Mesenchymal stem cell (in vitro differentiated cells and primary cell): ENCODE measurements at regions not wholly inside any gene's neighbourhood (a gene's known extent, or its start where the extent isn't known, plus 50 kb on each side); places are given as distances from the start of the nearest gene placed in this dataset.

Experiments
- DNase-seq: peaks from one replicate; pipeline ENCODE4 v3.0.0-alpha.2; 2013
- H2AFZ ChIP-seq: one replicate; pipeline ENCODE4 v1.6.1; 2013; ENCODE audit warnings: low read depth, mild to moderate bottlenecking, control low read depth, inconsistent platforms, low read length, moderate library complexity
- H2AK5ac ChIP-seq: 2 replicates; pipeline ENCODE4 v1.6.1; 2013; ENCODE audit warnings: low read length, moderate library complexity, mild to moderate bottlenecking, inconsistent platforms; ENCODE audit not compliant: severe bottlenecking
- H2BK120ac ChIP-seq: one replicate; pipeline ENCODE4 v1.6.1; 2013; ENCODE audit warnings: low read depth, mild to moderate bottlenecking, inconsistent platforms, low read length, moderate library complexity
- H2BK12ac ChIP-seq, 2 experiments: one replicate each; pipeline ENCODE4 v1.6.1; 2013; ENCODE audit warnings: inconsistent platforms in 2 of 2, low read length in 2 of 2, mild to moderate bottlenecking in 2 of 2, moderate library complexity in 2 of 2, control low read depth in 1 of 2
- H2BK15ac ChIP-seq: one replicate; pipeline ENCODE4 v1.6.1; 2013; ENCODE audit warnings: mild to moderate bottlenecking, low read depth, inconsistent platforms; ENCODE audit not compliant: poor library complexity, severe bottlenecking
- H2BK5ac ChIP-seq: 2 replicates; pipeline ENCODE4 v1.6.1; 2013; ENCODE audit warnings: low read depth, mild to moderate bottlenecking, low read length, control low read depth, inconsistent platforms; ENCODE audit not compliant: poor library complexity, severe bottlenecking
- H3K14ac ChIP-seq, 2 experiments: one replicate each; pipeline ENCODE4 v1.6.1; 2013; ENCODE audit warnings: inconsistent platforms in 2 of 2, low read length in 2 of 2, control low read depth in 1 of 2, mild to moderate bottlenecking in 1 of 2, moderate library complexity in 1 of 2
- H3K18ac ChIP-seq, 2 experiments: one replicate each; pipeline ENCODE4 v1.6.1; 2013; ENCODE audit warnings: inconsistent platforms in 2 of 2, low read length in 2 of 2, control low read depth in 1 of 2, low read depth in 1 of 2, mild to moderate bottlenecking in 1 of 2
- H3K23ac ChIP-seq, 2 experiments: one replicate each; pipeline ENCODE4 v1.6.1; 2013; ENCODE audit warnings: inconsistent platforms in 2 of 2, low read length in 2 of 2, mild to moderate bottlenecking in 2 of 2, moderate library complexity in 2 of 2, control low read depth in 1 of 2
- H3K27ac ChIP-seq: 2 replicates; pipeline ENCODE4 v1.5.1; 2013; ENCODE audit warnings: mild to moderate bottlenecking, moderate library complexity, low read length, control low read depth, inconsistent platforms; ENCODE audit not compliant: poor library complexity, severe bottlenecking
- H3K27me3 ChIP-seq, 2 experiments: 2 replicates each; pipeline versions ENCODE4 v1.6.1 to v1.7.0; 2013; ENCODE audit warnings: low read length in 2 of 2, mild to moderate bottlenecking in 2 of 2, moderate library complexity in 2 of 2, control low read depth in 1 of 2, inconsistent platforms in 1 of 2; ENCODE audit not compliant: control insufficient read depth in 1 of 2, insufficient read depth in 1 of 2
- H3K36me3 ChIP-seq, 2 experiments: 2 replicates each; pipeline versions ENCODE4 v1.6.1 to v1.7.0; 2013; ENCODE audit warnings: low read length in 2 of 2, control low read depth in 1 of 2, inconsistent platforms in 1 of 2, low read depth in 1 of 2, mild to moderate bottlenecking in 1 of 2; ENCODE audit not compliant: insufficient read depth in 2 of 2, control insufficient read depth in 1 of 2
- H3K4ac ChIP-seq, 2 experiments: one replicate each; pipeline ENCODE4 v1.6.1; 2013; ENCODE audit warnings: inconsistent platforms in 2 of 2, low read length in 2 of 2, mild to moderate bottlenecking in 2 of 2, moderate library complexity in 2 of 2, control low read depth in 1 of 2, low read depth in 1 of 2
- H3K4me1 ChIP-seq: 2 replicates; pipeline ENCODE4 v1.6.1; 2013; ENCODE audit warnings: low read depth, low read length, control low read depth; ENCODE audit not compliant: control insufficient read depth, insufficient read depth
- H3K4me2 ChIP-seq: 2 replicates; pipeline ENCODE4 v1.6.1; 2013; ENCODE audit warnings: low read length, mild to moderate bottlenecking, inconsistent platforms; ENCODE audit not compliant: poor library complexity, severe bottlenecking
- H3K4me3 ChIP-seq, 2 experiments: 2 replicates each; pipeline versions ENCODE4 v1.5.1 to v1.7.0; 2013; ENCODE audit warnings: low read length in 2 of 2, mild to moderate bottlenecking in 2 of 2, control low read depth in 1 of 2, low read depth in 1 of 2; ENCODE audit not compliant: insufficient read depth in 1 of 2
- H3K79me1 ChIP-seq: replicated peaks from 2 replicates; pipeline ENCODE4 v1.6.1; 2013; ENCODE audit warnings: mild to moderate bottlenecking, control low read depth, low read length, inconsistent platforms; ENCODE audit not compliant: poor library complexity, severe bottlenecking
- H3K9ac ChIP-seq: 2 replicates; pipeline ENCODE4 v1.7.0; 2013; ENCODE audit warnings: mild to moderate bottlenecking, low read length, moderate library complexity
- H3K9me3 ChIP-seq: 2 replicates; pipeline ENCODE4 v1.7.0; 2013; ENCODE audit warnings: mild to moderate bottlenecking, low read length; ENCODE audit not compliant: control insufficient read depth
- H4K8ac ChIP-seq: one replicate; pipeline ENCODE4 v1.6.1; 2013; ENCODE audit warnings: inconsistent platforms, mild to moderate bottlenecking, low read length, moderate library complexity
- H4K91ac ChIP-seq: one replicate; pipeline ENCODE4 v1.6.1; 2013; ENCODE audit warnings: mild to moderate bottlenecking, low read length, inconsistent platforms
- WGBS: methylation state at CpG from one replicate; pipeline ENCODE4 v1.1.7; 2013; ENCODE audit warnings: mixed read lengths; 5-methylcytosine and 5-hydroxymethylcytosine counted together

DNA sequence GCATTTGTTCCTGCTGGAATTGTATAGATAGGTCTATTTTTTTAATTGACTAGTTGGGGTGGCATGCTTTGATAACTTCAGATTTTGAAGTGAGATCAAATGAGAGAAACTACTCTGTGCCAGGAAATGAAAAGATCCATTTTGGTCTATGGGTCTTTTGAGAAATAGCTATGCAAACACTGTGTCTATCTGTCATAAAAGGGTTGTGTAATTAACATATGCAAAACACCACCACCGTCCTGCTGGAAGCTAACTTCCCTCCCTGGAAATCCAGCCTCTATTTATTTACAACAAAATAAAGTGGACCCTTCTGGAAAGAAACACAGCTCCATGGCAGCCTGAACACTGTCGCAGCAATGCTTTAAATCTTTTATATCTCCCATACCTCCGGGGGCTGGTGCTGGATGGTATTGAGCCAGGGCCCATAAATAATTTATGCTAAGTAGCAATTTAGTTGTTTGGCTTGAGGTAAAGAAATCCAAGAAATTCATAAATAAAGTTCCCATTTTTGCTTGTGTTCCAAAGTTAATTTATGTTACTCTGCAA lies 244.2 kb upstream of the POU3F2 start:
- Histone ChIP-seq H3K14ac (no peak overlapping the region), H3K4me2 (no peak overlapping the region), H3K18ac (no peak overlapping the region), H3K23ac (no peak overlapping the region), H2BK15ac (no peak overlapping the region), H3K4me1 (no peaks in the 10 kb centered on the region), H3K36me3 (no peaks in the 10 kb centered on the region), H3K79me1 (no peaks in the 10 kb centered on the region), H3K4me3 (no peak overlapping the region), H4K8ac (no peak overlapping the region), H3K27me3 (no peaks in the 10 kb centered on the region), H2BK12ac (no peak overlapping the region), H2AFZ (no peak overlapping the region), H2AK5ac (no peak overlapping the region), H2BK120ac (no peak overlapping the region), H4K91ac (no peak overlapping the region), H3K9ac (no peak overlapping the region), H3K4ac (no peak overlapping the region), H3K27ac (no peak overlapping the region), H2BK5ac (no peak overlapping the region), H3K9me3 (no peaks in the 10 kb centered on the region)
- WGBS = 83% methylated on average over 3 of the region's 3 CpGs
- DNase-seq = no peak

DNA sequence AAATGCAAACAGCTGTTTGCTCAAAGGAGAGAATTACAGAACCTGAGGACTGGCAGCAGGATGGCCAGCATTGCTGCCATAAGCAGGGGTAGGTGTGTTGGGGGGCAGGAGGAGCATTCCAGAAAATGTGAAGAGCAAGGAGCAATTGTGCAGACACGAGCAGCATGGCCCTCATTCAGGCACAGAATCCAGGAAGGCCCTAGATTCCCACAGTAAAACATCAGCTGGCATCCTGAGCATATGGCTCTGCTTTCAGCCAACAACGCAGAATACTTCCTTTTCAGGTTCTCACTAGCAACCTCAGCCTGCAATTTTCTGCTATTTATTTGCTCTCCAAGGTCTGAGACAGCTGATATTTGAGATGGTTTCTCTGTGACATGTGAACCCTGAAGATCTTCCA lies 243.4 kb upstream of the POU3F2 start:
- Histone ChIP-seq H3K36me3 (no peaks in the 10 kb centered on the region), H3K18ac (no peak overlapping the region), H2BK12ac (no peak overlapping the region), H4K91ac (no peak overlapping the region), H3K9me3 (no peaks in the 10 kb centered on the region), H3K4me2 (no peak overlapping the region), H3K9ac (no peak overlapping the region), H2AFZ (no peak overlapping the region), H4K8ac (no peak overlapping the region), H3K23ac (no peak overlapping the region), H3K27ac (no peak overlapping the region), H2BK5ac (no peak overlapping the region), H3K27me3 (no peaks in the 10 kb centered on the region), H2BK15ac (no peak overlapping the region), H3K4me3 (no peak overlapping the region), H3K4me1 (no peaks in the 10 kb centered on the region), H3K14ac (no peak overlapping the region), H2AK5ac (no peak overlapping the region), H2BK120ac (no peak overlapping the region), H3K4ac (no peak overlapping the region), H3K79me1 (no peaks in the 10 kb centered on the region)
- WGBS = 40% methylated on average over 2 of the region's 2 CpGs
- DNase-seq = no peak

DNA sequence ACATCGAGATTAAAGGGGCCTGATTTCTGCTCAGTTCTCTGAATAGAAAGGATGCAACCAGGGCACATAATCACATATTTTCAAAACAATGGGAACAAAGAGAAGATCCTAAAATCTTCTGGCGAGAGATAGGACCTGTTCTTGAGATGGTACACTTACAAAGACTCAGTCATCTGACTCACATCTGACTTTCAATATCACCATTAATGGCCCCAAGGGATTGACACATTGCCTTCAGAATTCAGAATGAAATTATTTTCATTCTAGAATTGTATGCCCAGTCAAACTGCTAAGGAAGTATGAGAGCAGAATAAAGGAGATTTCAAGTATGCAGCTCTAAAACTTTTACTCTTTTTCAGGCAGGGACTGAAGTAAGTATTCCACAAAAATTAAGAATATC lies 240.7 kb upstream of the POU3F2 start:
- Histone ChIP-seq H2AK5ac (no peak overlapping the region), H2BK5ac (no peak overlapping the region), H3K4me2 (no peak overlapping the region), H2AFZ (no peak overlapping the region), H3K4me1 (no peaks in the 10 kb centered on the region), H4K91ac (no peak overlapping the region), H3K9ac (no peak overlapping the region), H3K36me3 (no peaks in the 10 kb centered on the region), H3K23ac (no peak overlapping the region), H2BK15ac (no peak overlapping the region), H4K8ac (no peak overlapping the region), H3K79me1 (no peaks in the 10 kb centered on the region), H3K4ac (no peak overlapping the region), H3K9me3 (no peaks in the 10 kb centered on the region), H3K27me3 (no peaks in the 10 kb centered on the region), H2BK12ac (no peak overlapping the region), H3K27ac (no peak overlapping the region), H3K18ac (no peak overlapping the region), H3K4me3 (no peak overlapping the region), H2BK120ac (no peak overlapping the region), H3K14ac (no peak overlapping the region)
- no peak for DNase-seq
- no CpG with 5 or more reads among the region's 2 CpGs for WGBS

DNA sequence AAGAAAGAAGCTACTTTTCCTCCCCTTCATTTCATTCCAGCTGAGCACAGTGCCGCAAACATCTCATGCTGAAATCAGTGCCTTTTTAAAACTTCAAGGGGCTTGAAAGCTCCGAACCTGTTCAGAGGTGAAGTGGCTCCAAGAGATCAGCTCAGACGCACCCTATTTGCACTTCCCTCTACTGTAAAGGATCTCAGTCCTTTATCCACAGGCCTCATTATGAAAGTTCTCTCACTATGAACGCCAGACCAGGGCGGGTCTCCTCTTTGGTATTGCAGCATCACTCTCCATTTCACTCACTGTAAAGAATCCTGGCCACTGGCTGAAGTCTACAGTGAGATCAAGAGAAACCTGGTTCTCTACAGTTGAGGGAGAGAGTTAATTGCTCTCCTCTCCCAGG lies 232.7 kb upstream of the POU3F2 start:
- H3K4me1 ChIP-seq = no peaks in the 10 kb centered on the region
- H3K14ac ChIP-seq = no peak overlapping the region
- no peak overlapping the region for H3K4me3 ChIP-seq
- no peak overlapping the region for H4K91ac ChIP-seq
- H3K79me1 ChIP-seq = no peaks in the 10 kb centered on the region
- H2BK12ac ChIP-seq = no peak overlapping the region
- H3K4me2 ChIP-seq = no peak overlapping the region
- H3K27ac ChIP-seq = no peak overlapping the region
- H3K9ac ChIP-seq = no peak overlapping the region
- H2AFZ ChIP-seq = no peak overlapping the region
- no peak overlapping the region for H3K4ac ChIP-seq
- whole genome bisulfite sequencing = 70% methylated on average over 5 of the region's 5 CpGs
- no peaks in the 10 kb centered on the region for H3K27me3 ChIP-seq
- no peaks in the 10 kb centered on the region for H3K9me3 ChIP-seq
- H2BK15ac ChIP-seq = no peak overlapping the region
- H4K8ac ChIP-seq = no peak overlapping the region
- H3K23ac ChIP-seq = no peak overlapping the region
- no peak overlapping the region for H2BK120ac ChIP-seq
- no peak for DNase-seq
- H2AK5ac ChIP-seq = no peak overlapping the region
- no peaks in the 10 kb centered on the region for H3K36me3 ChIP-seq
- no peak overlapping the region for H3K18ac ChIP-seq
- H2BK5ac ChIP-seq = no peak overlapping the region
